Colon (tissue), 2 donors: ENCODE measurements at regions not wholly inside any gene's neighbourhood (a gene's known extent, or its start where the extent isn't known, plus 50 kb on each side); places are given as distances from the start of the nearest gene placed in this dataset.

Experiments
- FAIRE-seq: peaks from 2 replicates; lab custom pipeline; 2012; peaks lifted over from hg19 to GRCh38; lab: Jason Lieb, UNC
- donor health status: control.
- donor health status: control.

DNA sequence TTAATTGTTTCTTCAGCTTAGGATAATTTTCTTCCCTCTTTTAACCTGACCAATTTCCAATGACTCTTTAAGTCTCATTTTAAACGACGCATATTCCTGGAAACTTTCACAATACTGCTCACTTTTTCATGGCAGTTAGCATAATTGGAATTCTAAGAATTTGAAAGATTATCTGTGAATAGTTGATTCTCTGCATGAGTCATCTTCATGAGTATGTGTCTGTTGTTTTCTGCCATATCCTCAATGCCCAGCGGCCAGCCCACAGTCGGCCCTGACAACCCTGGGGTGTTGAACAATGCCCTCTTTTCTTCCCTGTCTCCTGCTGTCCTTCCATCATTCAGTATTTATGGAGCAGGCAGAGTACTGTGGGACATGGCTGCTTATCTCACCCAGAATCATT lies 554.2 kb downstream of the CDH26 start:
- FAIRE-seq: no peak

- FAIRE-seq: no peak
Measured at GRCh38 chr20:60513141-60513540, 554.9 kb downstream of the CDH26 start.

- no peak for FAIRE-seq
Measured at GRCh38 chr20:60516442-60516841, 558.2 kb downstream of the CDH26 start.

DNA sequence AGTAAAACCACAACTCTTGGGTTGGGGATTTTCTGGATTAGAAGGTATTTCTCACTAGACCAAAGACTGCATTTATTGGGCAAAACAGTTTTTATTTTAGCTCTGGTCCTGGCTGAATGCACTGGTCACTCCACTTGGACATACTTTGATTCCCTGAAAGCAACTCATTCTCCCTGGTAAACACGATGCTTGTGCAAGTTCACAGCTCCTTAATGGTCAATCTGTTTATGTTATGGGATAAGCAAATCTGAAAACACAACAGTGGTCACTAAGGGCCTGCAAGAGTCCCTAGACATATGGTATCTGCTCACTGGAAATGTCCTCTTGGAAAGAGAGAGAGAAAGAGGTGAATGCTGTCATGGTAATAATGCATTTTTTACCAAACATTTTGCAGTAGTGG lies 559.8 kb downstream of the CDH26 start:
- FAIRE-seq: no peak

GRCh38 chr20:60525397-60525796 lies 567.2 kb downstream of the CDH26 start:
- FAIRE-seq: no peak

DNA sequence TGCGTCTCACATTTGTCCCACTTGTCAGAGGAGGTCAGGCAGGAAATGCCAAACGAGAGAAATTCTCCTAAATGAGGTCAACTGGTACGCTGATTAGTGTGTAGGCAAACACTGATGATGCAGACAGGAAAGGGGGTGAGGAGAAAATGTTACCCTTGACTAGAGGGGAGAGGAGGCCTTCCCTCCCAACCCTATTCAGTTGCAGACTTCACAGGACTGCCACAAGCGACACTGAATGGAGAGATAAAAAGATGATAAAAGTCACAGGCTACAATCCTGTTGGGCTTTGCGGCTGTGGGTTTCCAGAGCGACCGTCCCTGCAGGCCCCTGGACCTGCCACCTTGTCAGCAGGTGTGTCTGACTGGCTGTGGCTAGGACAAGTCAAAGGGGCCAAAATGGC lies 569.4 kb downstream of the CDH26 start:
- no peak for FAIRE-seq

DNA sequence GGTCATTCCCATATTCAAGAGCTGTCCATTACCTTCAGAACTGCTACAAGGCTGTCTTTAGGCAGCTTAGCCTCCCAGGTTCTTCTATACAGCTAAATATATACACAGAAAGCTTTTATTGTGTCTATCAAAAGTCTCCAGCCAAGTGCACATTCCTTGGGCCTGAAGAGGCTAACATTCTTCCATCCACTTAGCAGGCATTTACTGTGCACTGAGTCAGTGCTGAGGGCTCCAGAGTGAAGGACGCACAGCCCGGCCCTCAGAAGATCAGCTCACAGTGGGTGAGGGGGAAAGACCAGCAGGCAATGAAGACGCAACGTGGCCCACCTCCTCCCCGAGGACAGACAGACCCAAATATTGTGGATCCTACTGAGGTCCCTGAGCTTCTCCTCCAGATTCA lies 569.9 kb downstream of the CDH26 start:
- no peak for FAIRE-seq

GRCh38 chr20:60529149-60529548 lies 570.9 kb downstream of the CDH26 start:
- FAIRE-seq: no peak

DNA sequence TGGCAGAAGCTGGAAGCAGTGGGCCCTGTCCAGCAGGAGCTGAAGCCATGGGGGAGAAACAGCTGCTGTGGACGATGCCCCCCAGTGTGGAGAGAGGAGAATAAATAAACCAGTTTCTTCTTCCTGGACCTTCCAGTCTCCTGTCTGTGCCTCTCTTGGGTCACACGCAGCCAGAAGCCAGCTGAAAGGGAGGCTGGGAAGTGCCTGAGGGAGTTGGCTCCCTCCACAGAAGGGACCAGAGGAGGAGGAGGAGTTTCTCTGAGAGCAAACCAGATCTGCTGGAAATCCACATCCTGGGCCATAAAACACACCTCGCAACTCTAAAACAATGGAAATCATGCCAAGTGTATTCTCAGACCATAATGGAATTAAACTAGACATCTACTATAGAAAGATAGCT lies 577.0 kb downstream of the CDH26 start:
- FAIRE-seq: no peak

GRCh38 chr20:60540591-60540990 lies 582.4 kb downstream of the CDH26 start:
- FAIRE-seq: no peak

GRCh38 chr20:60541991-60542390 lies 583.8 kb downstream of the CDH26 start:
- FAIRE-seq: no peak

- no peak for FAIRE-seq
Measured at GRCh38 chr20:60543598-60543997, 585.4 kb downstream of the CDH26 start.

DNA sequence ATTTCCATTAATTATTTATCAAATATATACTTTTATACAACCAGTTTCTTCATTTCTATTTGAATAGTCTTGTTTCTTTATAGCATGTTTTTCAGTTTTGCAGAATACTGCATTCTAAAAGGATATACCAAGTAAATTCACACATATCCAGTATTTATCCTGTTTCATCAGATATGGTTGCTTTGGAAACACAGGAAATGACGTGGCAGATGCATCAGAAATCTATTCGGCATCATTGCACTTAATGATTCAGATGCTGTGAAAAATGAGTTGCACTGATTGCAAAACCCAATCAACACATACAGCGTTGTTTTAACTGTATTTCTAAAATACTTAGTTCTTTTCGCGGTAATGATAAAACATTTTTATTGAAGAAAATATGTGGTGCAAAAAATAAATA lies 594.9 kb downstream of the CDH26 start:
- FAIRE-seq: no peak

DNA sequence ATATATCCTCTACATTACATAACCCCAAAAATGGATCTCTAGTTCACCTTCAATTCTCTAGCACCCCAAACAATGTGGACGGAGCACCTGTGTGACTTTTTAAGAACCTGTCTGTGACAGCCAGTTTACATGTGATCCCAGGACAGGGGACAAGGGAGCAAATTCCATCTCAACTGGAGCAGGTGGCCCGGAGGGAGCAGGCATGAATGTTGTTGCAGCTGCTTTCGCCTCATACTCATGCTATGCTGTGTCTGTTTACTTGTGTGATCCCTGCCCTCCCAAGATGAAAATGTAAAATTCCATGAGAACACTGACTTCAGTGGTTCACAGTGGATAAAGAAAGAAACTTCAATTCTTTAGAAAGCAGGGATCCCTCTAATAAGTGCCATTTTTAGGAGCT lies 600.3 kb downstream of the CDH26 start:
- no peak for FAIRE-seq

GRCh38 chr20:60559462-60559861 lies 601.2 kb downstream of the CDH26 start:
- no peak for FAIRE-seq

DNA sequence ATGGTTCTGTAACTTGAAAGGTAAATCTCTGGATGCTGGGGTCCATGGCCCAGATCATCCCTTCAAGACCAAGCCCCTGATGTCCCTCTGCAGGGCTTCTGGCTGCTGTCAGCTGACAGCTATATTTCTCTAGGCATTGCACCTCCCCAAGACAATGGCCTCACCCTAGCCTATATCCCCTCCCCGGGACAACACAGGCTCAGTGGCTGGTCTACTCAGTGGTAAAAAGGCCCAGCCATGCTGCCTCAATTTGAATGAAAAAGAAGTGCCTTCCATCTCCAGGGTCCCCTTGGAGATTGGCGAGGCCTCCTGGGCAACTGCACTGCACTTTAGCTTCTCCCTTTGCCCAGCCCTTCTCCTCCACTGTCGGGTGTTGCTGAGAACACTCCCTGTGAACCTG lies 602.8 kb downstream of the CDH26 start:
- FAIRE-seq: no peak

- FAIRE-seq: no peak
Measured at GRCh38 chr20:60565083-60565482, 606.9 kb downstream of the CDH26 start.

GRCh38 chr20:60565551-60565950 lies 607.3 kb downstream of the CDH26 start:
- no peak for FAIRE-seq

DNA sequence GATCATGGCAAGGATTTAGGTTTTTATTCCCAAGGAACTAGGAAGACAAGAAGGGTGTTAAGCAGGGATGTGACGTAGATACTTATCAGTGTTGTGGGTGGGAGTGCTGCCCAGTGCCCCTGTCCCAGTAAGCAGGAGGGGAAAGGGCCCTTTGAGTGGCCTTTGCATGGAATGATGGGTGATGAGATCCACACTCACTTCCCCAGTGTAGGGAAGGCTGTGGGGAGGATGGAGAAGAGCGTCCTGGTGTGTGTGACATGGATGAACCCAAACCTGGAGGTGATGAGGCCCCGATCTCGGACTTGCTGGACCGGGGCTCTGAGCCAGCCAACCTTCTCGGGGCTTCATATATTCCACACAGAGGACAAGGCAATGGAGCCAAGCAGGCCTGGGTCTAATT lies 610.9 kb downstream of the CDH26 start:
- FAIRE-seq: no peak

- no peak for FAIRE-seq
Measured at GRCh38 chr20:60570481-60571277, 612.5 kb downstream of the CDH26 start.

- no peak for FAIRE-seq
Measured at GRCh38 chr20:60573003-60573680, 614.9 kb downstream of the CDH26 start.

GRCh38 chr20:60576236-60576635 lies 618.0 kb downstream of the CDH26 start:
- FAIRE-seq: no peak

- no peak for FAIRE-seq
Measured at GRCh38 chr20:60579941-60580515, 621.8 kb downstream of the CDH26 start.
